Sigmoid colon (tissue), 6 donors: ENCODE measurements at regions not wholly inside any gene's neighbourhood (a gene's known extent, or its start where the extent isn't known, plus 50 kb on each side); places are given as distances from the start of the nearest gene placed in this dataset.

Experiments used
- DNase-seq: peaks from one replicate; pipeline ENCODE4 v3.0.0-alpha.2; 2019
- H3K27ac ChIP-seq, 4 donors: fragments of 200-600 bp; sonication (generic); one replicate each; pipeline ENCODE4 v1.5.1; 2016 to 2019; ENCODE audit warnings: mild to moderate bottlenecking in 1 of 4
- H3K27me3 ChIP-seq, 3 donors: fragments of 200-600 bp; sonication (generic); one replicate each; pipeline ENCODE4 v1.5.1; 2019; ENCODE audit warnings: mild to moderate bottlenecking in 1 of 3
- H3K36me3 ChIP-seq, 4 donors: fragments of 200-600 bp; sonication (generic); one replicate each; pipeline ENCODE4 v1.5.1; 2016 to 2019
- H3K4me1 ChIP-seq, 4 donors: fragments of 200-600 bp; sonication (generic); one replicate each; pipeline ENCODE4 v1.5.1; 2017 to 2019
- H3K4me3 ChIP-seq, 4 donors: fragments of 200-600 bp; sonication (generic); one replicate each; pipeline ENCODE4 v1.5.1; 2017 to 2019; ENCODE audit warnings: mild to moderate bottlenecking in 2 of 4, moderate library complexity in 1 of 4
- H3K9me3 ChIP-seq, 4 donors: fragments of 200-600 bp in 3 of 4; sonication (generic) in 3 of 4; one replicate each; pipeline versions ENCODE4 v1.5.1 to v1.6.1; 2013 to 2019
- EP300 ChIP-seq, 4 donors: sonication (generic); formaldehyde crosslinking; IDR thresholded peaks; one replicate each; pipeline ENCODE4 v1.6.1; 2017; ENCODE audit warnings: antibody characterized with exemption in 4 of 4
- POLR2A ChIP-seq, 2 donors: fragments of 450-650 bp; IDR thresholded peaks; one replicate each; pipeline ENCODE4 v1.6.1; 2016; ENCODE audit warnings: antibody characterized with exemption in 2 of 2, mild to moderate bottlenecking in 2 of 2, moderate library complexity in 2 of 2
- POLR2AphosphoS5 ChIP-seq, 4 donors: sonication (generic); formaldehyde crosslinking; IDR thresholded peaks; one replicate each; pipeline ENCODE4 v1.6.1; 2017; ENCODE audit warnings: antibody characterized with exemption in 4 of 4
- WGBS, 2 donors: extraction: QIAGEN DNeasy Blood & Tissue Kit; methylation state at CpG; one replicate each; pipeline ENCODE4 v1.1.7; 2013; 5-methylcytosine and 5-hydroxymethylcytosine counted together
- intact Hi-C: fragments of 100-400 bp; cut with DNase I; formaldehyde crosslinking; loops from one replicate; pipeline ENCODE4 v1.15.1; 2023
- TF ChIP-seq, protein P1 (sequence below), 4 experiments: fragments of 450-650 bp in 3 of 4; fragments of 200-600 bp in 1 of 4; IDR thresholded peaks; one replicate each; pipeline ENCODE4 v1.5.1; 2016 to 2019; ENCODE audit warnings: antibody characterized with exemption in 4 of 4, mild to moderate bottlenecking in 3 of 4, moderate library complexity in 2 of 4
- donor health status: healthy with polysubstance abuse.
- donor health status: healthy.

DNA sequence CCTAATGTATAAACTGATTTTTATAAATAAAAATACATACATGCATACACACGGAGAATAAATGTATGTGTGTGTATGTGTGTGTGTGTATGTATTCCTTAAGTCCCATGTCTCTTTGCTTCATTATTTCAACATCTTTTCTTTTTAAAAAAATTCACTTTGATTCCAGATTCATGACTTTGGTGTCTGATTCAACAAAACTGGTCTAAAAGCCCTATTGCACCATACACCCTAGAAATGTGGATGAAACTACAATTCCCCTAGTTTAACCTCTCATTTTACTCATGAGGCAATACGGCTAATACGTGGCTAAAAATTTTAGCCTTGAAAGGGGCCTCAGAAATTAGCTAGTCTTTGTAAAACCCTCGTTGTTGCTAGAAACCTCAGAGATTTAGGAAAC, 228.1 kb downstream of the ADAMTS9 start:
- Histone ChIP-seq H3K4me1 (no peaks in the 10 kb centered on the region), H3K36me3 (no peaks in the 10 kb centered on the region), H3K9me3 (no peaks in the 10 kb centered on the region), H3K27ac (no peak overlapping the region), H3K4me3 (no peak overlapping the region), H3K27me3 (peaks cover 0 to 8% (median 0%) of the 10 kb centered on the region in 3 donors)
- no peak for DNase-seq
- intact Hi-C loops = no loop called here
- 71 to 76% methylated on average over 4 of the region's 4 CpGs for WGBS, 2 donors
- TF ChIP-seq EP300 (IDR thresholded peaks at IDR 0.05) (no peak), POLR2AphosphoS5 (IDR thresholded peaks at IDR 0.05) (no peak), POLR2A (IDR thresholded peaks at IDR 0.05) (no peak)
- TF ChIP-seq, protein P1, sequence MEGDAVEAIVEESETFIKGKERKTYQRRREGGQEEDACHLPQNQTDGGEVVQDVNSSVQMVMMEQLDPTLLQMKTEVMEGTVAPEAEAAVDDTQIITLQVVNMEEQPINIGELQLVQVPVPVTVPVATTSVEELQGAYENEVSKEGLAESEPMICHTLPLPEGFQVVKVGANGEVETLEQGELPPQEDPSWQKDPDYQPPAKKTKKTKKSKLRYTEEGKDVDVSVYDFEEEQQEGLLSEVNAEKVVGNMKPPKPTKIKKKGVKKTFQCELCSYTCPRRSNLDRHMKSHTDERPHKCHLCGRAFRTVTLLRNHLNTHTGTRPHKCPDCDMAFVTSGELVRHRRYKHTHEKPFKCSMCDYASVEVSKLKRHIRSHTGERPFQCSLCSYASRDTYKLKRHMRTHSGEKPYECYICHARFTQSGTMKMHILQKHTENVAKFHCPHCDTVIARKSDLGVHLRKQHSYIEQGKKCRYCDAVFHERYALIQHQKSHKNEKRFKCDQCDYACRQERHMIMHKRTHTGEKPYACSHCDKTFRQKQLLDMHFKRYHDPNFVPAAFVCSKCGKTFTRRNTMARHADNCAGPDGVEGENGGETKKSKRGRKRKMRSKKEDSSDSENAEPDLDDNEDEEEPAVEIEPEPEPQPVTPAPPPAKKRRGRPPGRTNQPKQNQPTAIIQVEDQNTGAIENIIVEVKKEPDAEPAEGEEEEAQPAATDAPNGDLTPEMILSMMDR (IDR thresholded peaks at IDR 0.05) = no peak

- no peak for TF ChIP-seq POLR2A (IDR thresholded peaks at IDR 0.05)
- TF ChIP-seq, protein P1 (IDR thresholded peaks at IDR 0.05) = no peak
- TF ChIP-seq POLR2AphosphoS5 (IDR thresholded peaks at IDR 0.05) = no peak
- no peak for TF ChIP-seq EP300 (IDR thresholded peaks at IDR 0.05)
- Histone ChIP-seq H3K27ac (no peak overlapping the region), H3K4me1 (no peaks in the 10 kb centered on the region), H3K9me3 (no peaks in the 10 kb centered on the region), H3K4me3 (no peak overlapping the region), H3K36me3 (no peaks in the 10 kb centered on the region), H3K27me3 (no peaks in the 10 kb centered on the region)
- 86 to 89% methylated on average over 5 of the region's 5 CpGs for WGBS, 2 donors
- intact Hi-C loops = no loop called here
- DNase-seq = no peak
Measured at GRCh38 chr3:64457811-64458210, 230.0 kb downstream of the ADAMTS9 start.

DNA sequence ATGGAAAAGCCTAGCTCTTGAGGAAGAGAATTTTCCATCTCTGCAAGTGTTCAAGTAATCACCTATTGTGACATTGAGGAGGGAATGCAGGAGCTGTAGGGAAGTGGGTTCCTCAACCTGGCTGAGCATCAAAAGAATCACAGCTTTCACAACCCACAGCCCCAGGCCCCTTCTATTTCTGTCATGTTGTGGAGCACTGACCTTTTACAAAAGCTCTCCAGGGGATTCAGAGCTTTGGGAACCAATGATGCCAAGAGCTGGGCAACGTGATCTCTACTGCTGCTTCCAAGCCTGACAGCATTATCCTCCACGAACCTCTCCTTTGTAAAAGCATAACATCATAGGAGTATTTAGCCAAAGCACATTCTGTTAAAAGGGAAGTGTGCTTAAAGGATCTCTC, 231.1 kb downstream of the ADAMTS9 start:
- intact Hi-C loops = no loop called here
- H3K9me3 ChIP-seq = no peaks in the 10 kb centered on the region
- no peaks in the 10 kb centered on the region for H3K27me3 ChIP-seq
- H3K4me3 ChIP-seq = no peak overlapping the region
- no peak overlapping the region for H3K27ac ChIP-seq
- no peaks in the 10 kb centered on the region for H3K36me3 ChIP-seq
- no peaks in the 10 kb centered on the region for H3K4me1 ChIP-seq
- no peak for DNase-seq
- TF ChIP-seq EP300 (IDR thresholded peaks at IDR 0.05) (no peak), POLR2AphosphoS5 (IDR thresholded peaks at IDR 0.05) (no peak), POLR2A (IDR thresholded peaks at IDR 0.05) (no peak)
- TF ChIP-seq, protein P1 (IDR thresholded peaks at IDR 0.05) = no peak
- WGBS, 2 donors = 45 to 55% methylated on average over 2 of the region's 2 CpGs

GRCh38 chr3:64455351-64455750, 230.1 kb upstream of the PRICKLE2 start:
- no peak for TF ChIP-seq EP300 (IDR thresholded peaks at IDR 0.05)
- TF ChIP-seq, protein P1 (IDR thresholded peaks at IDR 0.05) = no peak
- Histone ChIP-seq H3K27me3 (no peaks in the 10 kb centered on the region), H3K27ac (no peak overlapping the region), H3K4me3 (no peak overlapping the region), H3K36me3 (no peaks in the 10 kb centered on the region), H3K9me3 (no peaks in the 10 kb centered on the region), H3K4me1 (no peaks in the 10 kb centered on the region)
- intact Hi-C loops = no loop called here
- no peak for DNase-seq

- H3K9me3 ChIP-seq = no peaks in the 10 kb centered on the region
- no peak overlapping the region for H3K27ac ChIP-seq
- H3K27me3 ChIP-seq = no peaks in the 10 kb centered on the region
- WGBS, 2 donors = 92 to 95% methylated on average over 5 of the region's 5 CpGs
- H3K36me3 ChIP-seq = no peaks in the 10 kb centered on the region
- TF ChIP-seq POLR2A (IDR thresholded peaks at IDR 0.05) (no peak), EP300 (IDR thresholded peaks at IDR 0.05) (no peak), POLR2AphosphoS5 (IDR thresholded peaks at IDR 0.05) (no peak)
- TF ChIP-seq, protein P1 (IDR thresholded peaks at IDR 0.05) = no peak
- H3K4me1 ChIP-seq = no peaks in the 10 kb centered on the region
- intact Hi-C loops = no loop called here
- H3K4me3 ChIP-seq = no peak overlapping the region
- no peak for DNase-seq
Measured at GRCh38 chr3:64454768-64455167, 229.5 kb upstream of the PRICKLE2 start.
